ENCODE measurements at regions not wholly inside any gene's neighbourhood (a gene's known extent, or its start where the extent isn't known, plus 50 kb on each side); places are given as distances from the start of the nearest gene placed in this dataset.

- H2BK12ac ChIP-seq (ENCODE audit: low read length), result no peak overlapping the region
- no peak overlapping the region for H3K14ac ChIP-seq (ENCODE audit: low read length)
- no CpG with 5 or more reads among the region's 1 CpG for WGBS (ENCODE audit: extremely low coverage, insufficient coverage, insufficient read length)
- H3K9ac ChIP-seq (ENCODE audit: low read length), result no peak overlapping the region
- no peak overlapping the region for H2BK120ac ChIP-seq (ENCODE audit: insufficient read depth, low read length, poor library complexity)
- no peak overlapping the region for H4K8ac ChIP-seq (ENCODE audit: low read depth, low read length)
- no peak overlapping the region for H3K4ac ChIP-seq (ENCODE audit: low read depth, low read length)
- no peak for DNase-seq
- H4K12ac ChIP-seq (ENCODE audit: low read depth, low read length), result no peak overlapping the region
- no peak overlapping the region for H3K4me2 ChIP-seq (ENCODE audit: low read length)
- no peaks in the 10 kb centered on the region for H3K79me2 ChIP-seq (ENCODE audit: control insufficient read depth, insufficient read depth, low read length, poor library complexity)
- H4K91ac ChIP-seq (ENCODE audit: low read depth, low read length), result no peak overlapping the region
- no peaks in the 10 kb centered on the region for H3K79me1 ChIP-seq (ENCODE audit: low read length)
- no peak overlapping the region for H3K23ac ChIP-seq (ENCODE audit: low read length)
- H2BK5ac ChIP-seq (ENCODE audit: low read depth, low read length, poor library complexity), result no peak overlapping the region
- no peak overlapping the region for H3K4me3 ChIP-seq (ENCODE audit: low read depth, low read length)
- H3K18ac ChIP-seq (ENCODE audit: low read length), result no peak overlapping the region
- no peaks in the 10 kb centered on the region for H3K36me3 ChIP-seq (ENCODE audit: control insufficient read depth in 1 of 2, insufficient read depth in 2 of 2, low read length in 2 of 2)
- H3K9me3 ChIP-seq (ENCODE audit: insufficient read depth, low read depth, low read length), result no peaks in the 10 kb centered on the region
- H2AFZ ChIP-seq (ENCODE audit: insufficient read depth, low read length, poor library complexity), result no peak overlapping the region
- no peaks in the 10 kb centered on the region for H3K27me3 ChIP-seq (ENCODE audit: insufficient read depth, low read length)
- no peak overlapping the region for H2AK5ac ChIP-seq (ENCODE audit: low read length)
- H3K27ac ChIP-seq (ENCODE audit: low read depth, low read length), result no peak overlapping the region
- peaks cover 2 to 4% of the 10 kb centered on the region in 2 experiments for H3K4me1 ChIP-seq (ENCODE audit: control insufficient read depth in 1 of 2, insufficient read depth in 2 of 2, low read length in 2 of 2)
These were observed 127.2 kb upstream of the TCF21 start for GRCh38 chr6:133761706-133762105.

DNA sequence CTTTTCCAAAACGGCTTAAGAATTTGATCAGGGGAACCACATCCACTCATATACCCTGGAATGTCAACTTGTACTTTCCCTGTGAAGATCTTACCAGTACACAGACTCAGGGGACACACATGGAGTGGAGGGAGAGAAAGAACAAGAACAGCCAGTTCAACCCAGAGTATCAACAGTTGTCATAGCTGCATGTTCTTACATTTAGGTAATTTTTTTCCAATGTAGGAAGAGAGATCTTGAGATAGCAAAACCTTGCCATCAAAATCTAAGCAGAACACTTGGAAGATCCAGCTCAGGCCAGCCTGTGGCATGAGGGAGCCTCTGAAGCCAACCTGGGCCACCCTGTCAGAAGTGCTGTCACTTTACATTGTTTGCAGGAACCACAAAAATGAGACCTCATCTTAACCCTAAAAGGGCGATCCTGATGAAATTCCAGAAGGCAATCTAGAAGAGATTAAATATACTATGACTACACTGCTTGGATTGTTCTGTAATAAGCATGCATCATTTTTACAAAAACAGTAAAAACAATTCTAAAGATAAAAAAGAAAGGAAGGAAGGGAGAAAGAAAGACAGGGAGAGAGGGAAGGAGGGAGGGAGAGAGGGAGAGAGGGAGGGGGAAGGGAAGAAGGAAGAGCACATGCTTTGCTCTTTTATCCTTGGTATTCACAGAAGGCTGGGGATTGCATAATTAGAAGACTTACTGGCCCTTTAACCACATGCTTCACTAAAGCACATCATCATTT lies 124.7 kb upstream of the TCF21 start:
- Histone ChIP-seq H3K18ac (ENCODE audit: low read length) (no peak overlapping the region), H2BK120ac (ENCODE audit: insufficient read depth, low read length, poor library complexity) (no peak overlapping the region), H3K9ac (ENCODE audit: low read length) (no peak overlapping the region), H3K14ac (ENCODE audit: low read length) (no peak overlapping the region), H3K4ac (ENCODE audit: low read depth, low read length) (no peak overlapping the region), H3K4me2 (ENCODE audit: low read length) (no peak overlapping the region), H3K4me1 (ENCODE audit: control insufficient read depth in 1 of 2, insufficient read depth in 2 of 2, low read length in 2 of 2) (peaks cover 2 to 6% of the 10 kb centered on the region in 2 experiments), H2AK5ac (ENCODE audit: low read length) (no peak overlapping the region), H3K4me3 (ENCODE audit: low read depth, low read length) (no peak overlapping the region), H3K23ac (ENCODE audit: low read length) (no peak overlapping the region), H2BK12ac (ENCODE audit: low read length) (peak overlapping the region; percentile 30), H2BK5ac (ENCODE audit: low read depth, low read length, poor library complexity) (no peak overlapping the region), H3K27me3 (ENCODE audit: insufficient read depth, low read length) (no peaks in the 10 kb centered on the region), H3K27ac (ENCODE audit: low read depth, low read length) (no peak overlapping the region), H4K8ac (ENCODE audit: low read depth, low read length) (no peak overlapping the region), H2AFZ (ENCODE audit: insufficient read depth, low read length, poor library complexity) (no peak overlapping the region), H4K12ac (ENCODE audit: low read depth, low read length) (no peak overlapping the region), H3K79me1 (ENCODE audit: low read length) (peaks cover 4% of the 10 kb centered on the region), H3K9me3 (ENCODE audit: insufficient read depth, low read depth, low read length) (no peaks in the 10 kb centered on the region), H4K91ac (ENCODE audit: low read depth, low read length) (no peak overlapping the region), H3K36me3 (ENCODE audit: control insufficient read depth in 1 of 2, insufficient read depth in 2 of 2, low read length in 2 of 2) (no peaks in the 10 kb centered on the region), H3K79me2 (ENCODE audit: control insufficient read depth, insufficient read depth, low read length, poor library complexity) (no peaks in the 10 kb centered on the region)
- peak in 1 of 2 donors; percentile 36 for DNase-seq
- no CpG with 5 or more reads among the region's 2 CpGs for WGBS (ENCODE audit: extremely low coverage, insufficient coverage, insufficient read length)

DNA sequence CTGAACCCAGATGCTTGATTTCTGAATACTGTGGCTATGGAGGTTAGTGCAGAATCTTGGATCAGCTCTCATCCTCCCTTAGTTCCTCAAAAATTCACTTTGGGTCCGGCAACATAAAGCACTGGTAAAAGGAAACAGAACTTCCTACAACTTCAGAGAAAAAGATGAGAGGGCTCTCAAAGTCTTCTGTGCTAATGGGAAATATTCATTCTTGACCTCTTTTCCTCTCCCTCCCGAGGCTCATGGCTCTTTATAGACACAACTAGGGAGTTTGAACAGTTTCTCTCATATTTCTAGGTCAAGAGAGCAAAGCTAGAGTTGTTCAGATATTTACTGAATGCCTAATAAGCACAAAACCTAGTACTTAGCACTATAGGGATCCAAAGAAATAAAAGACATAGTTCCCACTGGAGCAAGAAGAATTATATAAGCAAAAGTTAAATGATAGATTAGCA lies 124.1 kb upstream of the TCF21 start:
- no peak overlapping the region for H3K23ac ChIP-seq (ENCODE audit: low read length)
- H3K9ac ChIP-seq (ENCODE audit: low read length), result no peak overlapping the region
- no peaks in the 10 kb centered on the region for H3K79me2 ChIP-seq (ENCODE audit: control insufficient read depth, insufficient read depth, low read length, poor library complexity)
- no peak overlapping the region for H2AK5ac ChIP-seq (ENCODE audit: low read length)
- H3K27me3 ChIP-seq (ENCODE audit: insufficient read depth, low read length), result no peaks in the 10 kb centered on the region
- no peak overlapping the region for H4K91ac ChIP-seq (ENCODE audit: low read depth, low read length)
- no peak overlapping the region for H3K27ac ChIP-seq (ENCODE audit: low read depth, low read length)
- no peak overlapping the region for H3K18ac ChIP-seq (ENCODE audit: low read length)
- no peak overlapping the region for H2BK120ac ChIP-seq (ENCODE audit: insufficient read depth, low read length, poor library complexity)
- no peak overlapping the region for H2BK12ac ChIP-seq (ENCODE audit: low read length)
- H4K12ac ChIP-seq (ENCODE audit: low read depth, low read length), result no peak overlapping the region
- H3K4me3 ChIP-seq (ENCODE audit: low read depth, low read length), result no peak overlapping the region
- H3K4me2 ChIP-seq (ENCODE audit: low read length), result no peak overlapping the region
- H3K36me3 ChIP-seq (ENCODE audit: control insufficient read depth in 1 of 2, insufficient read depth in 2 of 2, low read length in 2 of 2), result no peaks in the 10 kb centered on the region
- H2BK5ac ChIP-seq (ENCODE audit: low read depth, low read length, poor library complexity), result no peak overlapping the region
- H3K79me1 ChIP-seq (ENCODE audit: low read length), result peaks cover 4% of the 10 kb centered on the region
- no peak overlapping the region for H4K8ac ChIP-seq (ENCODE audit: low read depth, low read length)
- H3K4me1 ChIP-seq (ENCODE audit: control insufficient read depth in 1 of 2, insufficient read depth in 2 of 2, low read length in 2 of 2), result peaks cover 2 to 6% of the 10 kb centered on the region in 2 experiments
- no CpG with 5 or more reads among the region's 2 CpGs for WGBS (ENCODE audit: extremely low coverage, insufficient coverage, insufficient read length)
- no peak overlapping the region for H2AFZ ChIP-seq (ENCODE audit: insufficient read depth, low read length, poor library complexity)
- no peaks in the 10 kb centered on the region for H3K9me3 ChIP-seq (ENCODE audit: insufficient read depth, low read depth, low read length)
- H3K4ac ChIP-seq (ENCODE audit: low read depth, low read length), result no peak overlapping the region
- no peak for DNase-seq
- H3K14ac ChIP-seq (ENCODE audit: low read length), result no peak overlapping the region

DNA sequence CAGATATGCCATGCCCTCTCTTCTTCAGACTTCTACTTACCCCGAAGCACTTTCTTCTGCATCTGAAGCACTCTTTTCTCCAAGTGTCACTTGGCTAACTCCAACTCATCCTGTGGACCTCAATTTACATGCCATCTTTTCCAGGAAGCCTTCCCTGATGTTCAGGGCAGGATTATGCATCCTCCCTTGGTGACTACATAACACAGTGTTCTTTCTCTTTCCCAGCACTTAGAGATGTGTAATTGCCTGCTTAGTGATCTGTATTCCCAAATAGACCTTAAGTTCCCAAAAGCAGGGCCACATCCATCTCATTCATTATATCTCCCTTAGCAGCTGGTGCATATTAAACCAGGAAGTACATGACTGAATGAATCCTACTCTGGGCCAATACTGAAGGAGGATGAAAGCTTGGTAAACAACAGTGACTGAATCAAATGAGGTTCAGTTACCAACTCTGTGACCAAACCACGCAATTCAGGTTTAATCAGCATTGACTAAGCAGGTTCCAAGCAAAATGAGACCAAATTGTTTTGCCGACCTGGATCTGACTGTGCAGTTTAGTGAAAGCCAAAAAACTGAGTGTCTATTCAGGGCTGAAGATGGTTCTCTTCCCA lies 121.4 kb upstream of the TCF21 start:
- DNase-seq, result no peak
- no peak overlapping the region for H3K4me3 ChIP-seq (ENCODE audit: low read depth, low read length)
- H2BK120ac ChIP-seq (ENCODE audit: insufficient read depth, low read length, poor library complexity), result peak overlapping the region; percentile 61
- H2BK12ac ChIP-seq (ENCODE audit: low read length), result peak overlapping the region; percentile 51
- no peak overlapping the region for H3K18ac ChIP-seq (ENCODE audit: low read length)
- H3K27me3 ChIP-seq (ENCODE audit: insufficient read depth, low read length), result no peaks in the 10 kb centered on the region
- H2AK5ac ChIP-seq (ENCODE audit: low read length), result peak overlapping the region; percentile 28
- H2BK5ac ChIP-seq (ENCODE audit: low read depth, low read length, poor library complexity), result no peak overlapping the region
- no peak overlapping the region for H4K8ac ChIP-seq (ENCODE audit: low read depth, low read length)
- no peak overlapping the region for H3K27ac ChIP-seq (ENCODE audit: low read depth, low read length)
- H4K12ac ChIP-seq (ENCODE audit: low read depth, low read length), result no peak overlapping the region
- no CpG with 5 or more reads among the region's 3 CpGs for WGBS (ENCODE audit: extremely low coverage, insufficient coverage, insufficient read length)
- no peak overlapping the region for H3K9ac ChIP-seq (ENCODE audit: low read length)
- no peaks in the 10 kb centered on the region for H3K79me2 ChIP-seq (ENCODE audit: control insufficient read depth, insufficient read depth, low read length, poor library complexity)
- H3K4ac ChIP-seq (ENCODE audit: low read depth, low read length), result no peak overlapping the region
- H3K36me3 ChIP-seq (ENCODE audit: control insufficient read depth in 1 of 2, insufficient read depth in 2 of 2, low read length in 2 of 2), result no peaks in the 10 kb centered on the region
- no peak overlapping the region for H3K23ac ChIP-seq (ENCODE audit: low read length)
- H3K4me2 ChIP-seq (ENCODE audit: low read length), result no peak overlapping the region
- H4K91ac ChIP-seq (ENCODE audit: low read depth, low read length), result peak overlapping the region; percentile 48
- H3K14ac ChIP-seq (ENCODE audit: low read length), result peak overlapping the region; percentile 26
- peaks cover 2 to 6% of the 10 kb centered on the region in 2 experiments for H3K4me1 ChIP-seq (ENCODE audit: control insufficient read depth in 1 of 2, insufficient read depth in 2 of 2, low read length in 2 of 2)
- peaks cover 5% of the 10 kb centered on the region for H3K79me1 ChIP-seq (ENCODE audit: low read length)
- H2AFZ ChIP-seq (ENCODE audit: insufficient read depth, low read length, poor library complexity), result no peak overlapping the region
- H3K9me3 ChIP-seq (ENCODE audit: insufficient read depth, low read depth, low read length), result no peaks in the 10 kb centered on the region
